NCI-H1694 treated with DMSO at 0.1 percent for 48 hours (cell line): ENCODE measurements at regions not wholly inside any gene's neighbourhood (a gene's known extent, or its start where the extent isn't known, plus 50 kb on each side); places are given as distances from the start of the nearest gene placed in this dataset.

Experiments
- DNase-seq: peaks from one replicate; lab custom pipeline; 2025; lab: John Stamatoyannopoulos, UW

- no peak for DNase-seq
Observed at GRCh38 chr9:129506041-129506440, 114.9 kb downstream of the C9orf50 start.

- DNase-seq = no peak
Observed at GRCh38 chr9:129505270-129505902, 115.5 kb downstream of the C9orf50 start.

GRCh38 chr9:129504404-129504803, 116.5 kb downstream of the C9orf50 start:
- no peak for DNase-seq

GRCh38 chr9:129501771-129502319, 119.1 kb downstream of the C9orf50 start:
- no peak for DNase-seq

- no peak for DNase-seq
Observed at GRCh38 chr9:129500863-129501770, 119.8 kb downstream of the C9orf50 start.

- DNase-seq = no peak
Observed at GRCh38 chr9:129500161-129500862, 120.6 kb downstream of the C9orf50 start.

GRCh38 chr9:129498451-129499384, 122.2 kb downstream of the C9orf50 start:
- DNase-seq = no peak

- no peak for DNase-seq
Observed at GRCh38 chr9:129497813-129498450, 123.0 kb downstream of the C9orf50 start.

- DNase-seq = peak; percentile 83
Observed at GRCh38 chr9:129497005-129497812, 123.7 kb downstream of the C9orf50 start.

GRCh38 chr9:129496473-129497004, 124.4 kb downstream of the C9orf50 start:
- peak; percentile 83 for DNase-seq

GRCh38 chr9:129495620-129496472, 125.1 kb downstream of the C9orf50 start:
- peak; percentile 83 for DNase-seq

- DNase-seq = no peak
Observed at GRCh38 chr9:129494113-129494789, 126.7 kb downstream of the C9orf50 start.

GRCh38 chr9:129493706-129494047, 127.2 kb downstream of the C9orf50 start:
- no peak for DNase-seq

GRCh38 chr9:129493002-129493705, 127.7 kb downstream of the C9orf50 start:
- DNase-seq = no peak

GRCh38 chr9:129491487-129491855, 129.4 kb downstream of the C9orf50 start:
- DNase-seq = no peak

- no peak for DNase-seq
Observed at GRCh38 chr9:129490583-129491486, 130.1 kb downstream of the C9orf50 start.
